GM18517 (cell line): ENCODE measurements at regions not wholly inside any gene's neighbourhood (a gene's known extent, or its start where the extent isn't known, plus 50 kb on each side); places are given as distances from the start of the nearest gene placed in this dataset.
"Not testable (repeated sequence)": the region's sequence is repeated elsewhere in the genome, so short reads cannot be mapped to it uniquely, and the experiment has no call there.

Experiments used
- ATAC-seq: cut with Tn5 transposase; IDR thresholded peaks from one replicate; pipeline ENCODE4 v1.9.1; 2021; ENCODE audit warnings: mild to moderate bottlenecking, moderate library complexity; ENCODE audit not compliant: unreplicated experiment

GRCh38 chr2:54040250-54040649, 69.5 kb upstream of the PSME4 start:
- ATAC-seq: no peak

- no peak for ATAC-seq
Measured at GRCh38 chr2:54038835-54039234, 68.0 kb upstream of the PSME4 start.

- ATAC-seq: not testable (repeated sequence)
Measured at GRCh38 chr2:54031288-54031687, 60.5 kb upstream of the PSME4 start.

GRCh38 chr2:54030806-54031205, 60.0 kb upstream of the PSME4 start:
- no peak for ATAC-seq

- no peak for ATAC-seq
Measured at GRCh38 chr2:54030396-54030741, 59.6 kb upstream of the PSME4 start.

GRCh38 chr2:54029721-54030395, 59.1 kb upstream of the PSME4 start:
- ATAC-seq: no peak

- not testable (repeated sequence) for ATAC-seq
Measured at GRCh38 chr2:54025463-54026075, 54.8 kb upstream of the PSME4 start.

- ATAC-seq: no peak
Measured at GRCh38 chr2:54024576-54024975, 53.8 kb upstream of the PSME4 start.

- no peak for ATAC-seq
Measured at GRCh38 chr2:54021702-54022101, 50.9 kb upstream of the PSME4 start.

- no peak for ATAC-seq
Measured at GRCh38 chr2:54020793-54021414, 50.1 kb upstream of the PSME4 start.
